Neural progenitor cell (in vitro differentiated cells): ENCODE measurements at regions not wholly inside any gene's neighbourhood (a gene's known extent, or its start where the extent isn't known, plus 50 kb on each side); places are given as distances from the start of the nearest gene placed in this dataset.
"Not testable (repeated sequence)": the region's sequence is repeated elsewhere in the genome, so short reads cannot be mapped to it uniquely, and the experiment has no call there.

Experiments
- EZH2phosphoT487 ChIP-seq: fragments of 200-600 bp; sonication (generic); IDR thresholded peaks from 2 replicates; pipeline ENCODE4 v1.6.1; 2017; ENCODE audit warnings: antibody characterized with exemption
- TF ChIP-seq, protein P1 (sequence below): fragments of 200-600 bp; sonication (generic); IDR thresholded peaks from 2 replicates; pipeline ENCODE4 v1.5.1; 2017; ENCODE audit warnings: antibody characterized with exemption, mild to moderate bottlenecking

DNA sequence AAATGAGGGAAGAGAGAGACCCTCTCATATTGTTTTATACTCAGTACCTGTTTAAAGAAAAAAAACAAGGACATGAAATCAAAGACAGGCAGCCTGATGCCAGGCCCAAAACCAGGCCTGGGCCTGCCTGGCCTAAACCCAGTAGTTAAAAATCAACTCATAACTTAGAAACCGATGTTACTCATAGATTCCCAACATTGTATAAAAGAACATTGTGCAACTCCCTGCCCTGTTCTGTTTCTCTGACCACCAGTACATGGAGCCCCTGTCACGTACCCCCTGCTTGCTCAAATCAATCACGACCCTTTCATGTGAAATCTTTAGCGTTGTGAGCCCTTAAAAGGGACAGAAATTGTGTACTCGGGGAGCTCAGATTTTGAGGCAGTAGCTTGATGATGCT, 291.4 kb upstream of the SGCG start:
- TF ChIP-seq, protein P1, sequence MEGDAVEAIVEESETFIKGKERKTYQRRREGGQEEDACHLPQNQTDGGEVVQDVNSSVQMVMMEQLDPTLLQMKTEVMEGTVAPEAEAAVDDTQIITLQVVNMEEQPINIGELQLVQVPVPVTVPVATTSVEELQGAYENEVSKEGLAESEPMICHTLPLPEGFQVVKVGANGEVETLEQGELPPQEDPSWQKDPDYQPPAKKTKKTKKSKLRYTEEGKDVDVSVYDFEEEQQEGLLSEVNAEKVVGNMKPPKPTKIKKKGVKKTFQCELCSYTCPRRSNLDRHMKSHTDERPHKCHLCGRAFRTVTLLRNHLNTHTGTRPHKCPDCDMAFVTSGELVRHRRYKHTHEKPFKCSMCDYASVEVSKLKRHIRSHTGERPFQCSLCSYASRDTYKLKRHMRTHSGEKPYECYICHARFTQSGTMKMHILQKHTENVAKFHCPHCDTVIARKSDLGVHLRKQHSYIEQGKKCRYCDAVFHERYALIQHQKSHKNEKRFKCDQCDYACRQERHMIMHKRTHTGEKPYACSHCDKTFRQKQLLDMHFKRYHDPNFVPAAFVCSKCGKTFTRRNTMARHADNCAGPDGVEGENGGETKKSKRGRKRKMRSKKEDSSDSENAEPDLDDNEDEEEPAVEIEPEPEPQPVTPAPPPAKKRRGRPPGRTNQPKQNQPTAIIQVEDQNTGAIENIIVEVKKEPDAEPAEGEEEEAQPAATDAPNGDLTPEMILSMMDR = not testable (repeated sequence)
- TF ChIP-seq EZH2phosphoT487 = not testable (repeated sequence)
